ENCODE measurements at regions not wholly inside any gene's neighbourhood (a gene's known extent, or its start where the extent isn't known, plus 50 kb on each side); places are given as distances from the start of the nearest gene placed in this dataset.

GRCh38 chr2:19674051-19675002 lies 227.5 kb downstream of the TTC32 start:
- DNase-seq: no peak
- no peak for ATAC-seq
- intact Hi-C loops (cut with micrococcal nuclease): no loop called here

- DNase-seq (peak; percentile 45), ATAC-seq (peak; percentile 59)
- intact Hi-C loops (cut with micrococcal nuclease): no loop called here
Measured at GRCh38 chr2:19673213-19673791, 228.5 kb downstream of the TTC32 start.

- DNase-seq (no peak), ATAC-seq (no peak)
- intact Hi-C loops (cut with micrococcal nuclease): no loop called here
Measured at GRCh38 chr2:19671916-19672315, 229.9 kb downstream of the TTC32 start.

- DNase-seq (no peak), ATAC-seq (no peak)
- intact Hi-C loops (cut with micrococcal nuclease): no loop called here
Measured at GRCh38 chr2:19671311-19671710, 230.5 kb downstream of the TTC32 start.

GRCh38 chr2:19670303-19670702 lies 231.5 kb downstream of the TTC32 start:
- ATAC-seq (no peak), DNase-seq (no peak)
- intact Hi-C loops (cut with micrococcal nuclease): no loop called here

- ATAC-seq: no peak
- DNase-seq: no peak
- intact Hi-C loops (cut with micrococcal nuclease): no loop called here
Measured at GRCh38 chr2:19669559-19669958, 232.2 kb downstream of the TTC32 start.

- no peak for DNase-seq
Measured at GRCh38 chr2:19669126-19669525, 232.7 kb downstream of the TTC32 start.

GRCh38 chr2:19667536-19667949 lies 234.2 kb downstream of the TTC32 start:
- intact Hi-C loops (cut with micrococcal nuclease): no loop called here
- ATAC-seq (peak; percentile 41), DNase-seq (no peak)

More at GRCh38 chr2:19669126-19669525, 232.7 kb downstream of the TTC32 start:
- intact Hi-C loops (cut with micrococcal nuclease): no loop called here
- ATAC-seq: no peak

- DNase-seq: no peak
- intact Hi-C loops (cut with micrococcal nuclease): no loop called here
- ATAC-seq: peak; percentile 60
Measured at GRCh38 chr2:19667085-19667484, 234.7 kb downstream of the TTC32 start.

GRCh38 chr2:19664646-19665045 lies 237.1 kb downstream of the TTC32 start:
- ATAC-seq: no peak
- intact Hi-C loops (cut with micrococcal nuclease): no loop called here
- DNase-seq: no peak

- intact Hi-C loops (cut with micrococcal nuclease): no loop called here
- ATAC-seq (no peak), DNase-seq (no peak)
Measured at GRCh38 chr2:19659024-19659792, 242.6 kb downstream of the TTC32 start.

- ATAC-seq: no peak
- DNase-seq: no peak
- intact Hi-C loops (cut with micrococcal nuclease): no loop called here
Measured at GRCh38 chr2:19656011-19656410, 245.8 kb downstream of the TTC32 start.

- DNase-seq: no peak
- no peak for ATAC-seq
- intact Hi-C loops (cut with micrococcal nuclease): no loop called here
Measured at GRCh38 chr2:19654310-19655090, 247.3 kb downstream of the TTC32 start.

GRCh38 chr2:19653509-19653908 lies 248.3 kb downstream of the TTC32 start:
- DNase-seq: no peak
- intact Hi-C loops (cut with micrococcal nuclease): no loop called here
- ATAC-seq: no peak

GRCh38 chr2:19652811-19653210 lies 249.0 kb downstream of the TTC32 start:
- ATAC-seq (no peak), DNase-seq (no peak)
- intact Hi-C loops (cut with micrococcal nuclease): no loop called here

- intact Hi-C loops (cut with micrococcal nuclease): no loop called here
- ATAC-seq (no peak), DNase-seq (no peak)
Measured at GRCh38 chr2:19651466-19651865, 250.3 kb downstream of the TTC32 start.

GRCh38 chr2:19649785-19650380 lies 251.9 kb downstream of the TTC32 start:
- DNase-seq: no peak
- intact Hi-C loops (cut with micrococcal nuclease): no loop called here
- peak; percentile 96 for ATAC-seq

GRCh38 chr2:19649142-19649541 lies 252.6 kb downstream of the TTC32 start:
- no peak for ATAC-seq
- no peak for DNase-seq
- intact Hi-C loops (cut with micrococcal nuclease): no loop called here

GRCh38 chr2:19648583-19648982 lies 253.2 kb downstream of the TTC32 start:
- intact Hi-C loops (cut with micrococcal nuclease): no loop called here
- DNase-seq (peak; percentile 63), ATAC-seq (peak; percentile 80)
